Esophagus muscularis mucosa (tissue), 4 donors: ENCODE measurements at regions not wholly inside any gene's neighbourhood (a gene's known extent, or its start where the extent isn't known, plus 50 kb on each side); places are given as distances from the start of the nearest gene placed in this dataset.

ENCODE experiments used
- DNase-seq: peaks from one replicate; pipeline ENCODE4 v3.0.0-alpha.2; 2017; ENCODE audit errors: extremely low spot score
- H3K27ac ChIP-seq, 4 donors: fragments of 200-600 bp; sonication (generic); replicated peaks in 1 of 4; 1 replicate in 3 of 4; 2 replicates in 1 of 4; pipeline ENCODE4 v1.5.1; 2016 to 2019; ENCODE audit warnings: mild to moderate bottlenecking in 1 of 4
- H3K27me3 ChIP-seq, 4 donors: fragments of 200-600 bp; sonication (generic); one replicate each; pipeline versions ENCODE4 v1.5.1 to v1.6.0; 2016 to 2019
- H3K36me3 ChIP-seq, 4 donors: fragments of 200-600 bp; sonication (generic); one replicate each; pipeline ENCODE4 v1.5.1; 2016 to 2019
- H3K4me1 ChIP-seq, 4 donors: fragments of 200-600 bp; sonication (generic); one replicate each; pipeline ENCODE4 v1.5.1; 2016 to 2019
- H3K4me3 ChIP-seq, 4 donors: fragments of 200-600 bp; sonication (generic); 1 replicate in 2 of 4; 2 replicates in 2 of 4; pipeline ENCODE4 v1.5.1; 2016 to 2019; ENCODE audit warnings: mild to moderate bottlenecking in 4 of 4, moderate library complexity in 1 of 4
- H3K9me3 ChIP-seq, 4 donors: fragments of 200-600 bp; sonication (generic); 1 replicate in 3 of 4; 2 replicates in 1 of 4; pipeline ENCODE4 v1.5.1; 2016 to 2019
- CTCF ChIP-seq, 3 experiments: fragments of 200-600 bp in 2 of 3; fragments of 450-650 bp in 1 of 3; sonication (generic) in 2 of 3; IDR thresholded peaks; one replicate each; pipeline ENCODE4 v1.5.1; 2017 to 2019; ENCODE audit warnings: antibody characterized with exemption in 3 of 3, mild to moderate bottlenecking in 2 of 3, moderate library complexity in 1 of 3
- EP300 ChIP-seq: sonication (generic); formaldehyde crosslinking; IDR thresholded peaks from one replicate; pipeline ENCODE4 v1.6.1; 2017; ENCODE audit warnings: antibody characterized with exemption
- POLR2A ChIP-seq: fragments of 450-650 bp; IDR thresholded peaks from one replicate; pipeline ENCODE4 v1.6.1; 2017; ENCODE audit warnings: antibody characterized with exemption, moderate library complexity, mild to moderate bottlenecking, low read depth
- POLR2AphosphoS5 ChIP-seq, 2 donors: sonication (generic); formaldehyde crosslinking; IDR thresholded peaks; one replicate each; pipeline ENCODE4 v1.6.1; 2017; ENCODE audit warnings: antibody characterized with exemption in 2 of 2
- WGBS: methylation state at CpG from one replicate; pipeline ENCODE4 v1.1.5; 2018; 5-methylcytosine and 5-hydroxymethylcytosine counted together
- intact Hi-C: fragments of 100-400 bp; cut with DNase I; formaldehyde crosslinking; loops from one replicate; pipeline ENCODE4 v1.15.1; 2023

GRCh38 chr2:857937-858336 lies 92.7 kb upstream of the SNTG2 start:
- intact Hi-C loops, result no loop called here
- Histone ChIP-seq H3K9me3 (no peaks in the 10 kb centered on the region), H3K27ac (no peak overlapping the region), H3K36me3 (no peaks in the 10 kb centered on the region), H3K4me3 (no peak overlapping the region), H3K4me1 (no peaks in the 10 kb centered on the region), H3K27me3 (peaks cover 0 to 11% (median 0%) of the 10 kb centered on the region in 4 donors)
- 81% methylated on average over 6 of the region's 6 CpGs for WGBS
- no peak for DNase-seq
- TF ChIP-seq EP300, result no peak
- no peak for TF ChIP-seq CTCF (IDR thresholded peaks at IDR 0.05)
- no peak for TF ChIP-seq POLR2AphosphoS5 (IDR thresholded peaks at IDR 0.05)
- no peak for TF ChIP-seq POLR2A

DNA sequence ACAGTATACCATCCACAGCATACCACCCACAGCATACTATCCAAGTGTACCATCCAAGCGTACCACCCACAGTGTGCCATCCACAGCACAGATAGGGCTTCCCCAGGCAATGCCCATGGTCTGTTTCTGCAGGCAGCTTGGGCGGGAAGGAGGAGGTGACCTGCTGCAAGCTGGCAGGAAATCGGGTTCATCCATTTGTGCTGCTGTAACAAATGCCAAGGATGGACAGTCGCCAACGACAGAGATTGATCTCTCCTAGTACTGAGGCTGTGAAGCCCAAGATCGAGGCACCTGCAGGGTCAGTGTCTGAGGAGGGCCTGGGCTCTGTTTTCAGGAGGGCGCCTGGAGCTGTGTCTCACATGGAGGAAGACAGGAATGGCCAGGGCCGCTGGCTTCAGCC lies 93.6 kb upstream of the SNTG2 start:
- Histone ChIP-seq H3K36me3 (no peaks in the 10 kb centered on the region), H3K4me1 (no peaks in the 10 kb centered on the region), H3K4me3 (no peak overlapping the region), H3K9me3 (no peaks in the 10 kb centered on the region), H3K27ac (no peak overlapping the region), H3K27me3 (peaks cover 0 to 2% (median 0%) of the 10 kb centered on the region in 4 donors)
- 84% methylated on average over 8 of the region's 8 CpGs for WGBS
- TF ChIP-seq POLR2AphosphoS5 (IDR thresholded peaks at IDR 0.05) (no peak), CTCF (IDR thresholded peaks at IDR 0.05) (no peak), EP300 (no peak), POLR2A (no peak)
- intact Hi-C loops, result no loop called here
- no peak for DNase-seq

DNA sequence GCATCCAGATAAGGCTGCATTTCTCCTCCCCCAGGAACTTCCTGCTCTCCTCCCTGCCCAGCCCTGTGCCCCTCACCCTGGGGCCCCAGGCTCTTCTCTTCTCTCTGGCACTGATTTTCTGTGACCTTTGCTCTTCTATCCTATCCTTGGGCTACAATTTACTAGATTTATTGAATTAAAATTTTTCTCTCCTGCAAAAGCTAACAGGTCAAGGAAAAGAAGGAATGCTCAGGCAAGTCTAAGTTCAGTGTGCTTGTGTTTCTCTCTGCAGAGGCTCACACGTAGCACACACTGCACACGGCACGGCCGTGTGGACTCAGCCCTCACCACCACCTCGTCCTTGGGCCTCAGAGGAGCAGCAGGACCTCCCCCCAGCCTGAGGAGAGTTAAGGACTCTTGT lies 94.2 kb upstream of the SNTG2 start:
- Histone ChIP-seq H3K27me3 (no peaks in the 10 kb centered on the region), H3K4me1 (no peaks in the 10 kb centered on the region), H3K27ac (no peak overlapping the region), H3K9me3 (no peaks in the 10 kb centered on the region), H3K36me3 (no peaks in the 10 kb centered on the region), H3K4me3 (no peak overlapping the region)
- TF ChIP-seq CTCF (IDR thresholded peaks at IDR 0.05) (no peak), EP300 (no peak), POLR2AphosphoS5 (IDR thresholded peaks at IDR 0.05) (no peak), POLR2A (no peak)
- WGBS, result 80% methylated on average over 5 of the region's 5 CpGs
- DNase-seq, result no peak
- intact Hi-C loops, result no loop called here

GRCh38 chr2:856041-856440 lies 94.6 kb upstream of the SNTG2 start:
- TF ChIP-seq CTCF (IDR thresholded peaks at IDR 0.05) (no peak), EP300 (no peak), POLR2AphosphoS5 (IDR thresholded peaks at IDR 0.05) (no peak), POLR2A (no peak)
- Histone ChIP-seq H3K4me3 (no peak overlapping the region), H3K4me1 (no peaks in the 10 kb centered on the region), H3K36me3 (no peaks in the 10 kb centered on the region), H3K9me3 (no peaks in the 10 kb centered on the region), H3K27me3 (no peaks in the 10 kb centered on the region), H3K27ac (no peak overlapping the region)
- WGBS, result 67% methylated on average over 2 of the region's 2 CpGs
- intact Hi-C loops, result no loop called here
- DNase-seq, result no peak

DNA sequence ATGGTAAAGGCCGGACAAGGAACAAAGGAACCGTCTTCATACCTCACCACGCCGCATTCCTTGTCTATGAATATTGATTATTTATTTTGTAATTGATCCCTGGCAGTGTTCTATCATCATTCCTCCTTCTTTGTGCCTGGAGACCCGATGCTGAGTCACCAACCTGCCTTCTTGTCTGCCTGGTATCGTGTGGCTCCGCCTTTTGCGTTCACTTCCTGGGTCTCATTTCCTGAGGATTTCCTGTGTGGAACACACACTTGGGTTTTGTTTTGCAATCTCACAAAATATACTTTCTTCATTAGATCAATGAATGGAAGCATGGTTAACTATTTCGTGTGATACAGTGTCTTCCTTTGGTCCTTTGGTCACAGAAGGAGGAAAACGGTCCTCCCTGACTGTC lies 95.5 kb upstream of the SNTG2 start:
- no peaks in the 10 kb centered on the region for H3K9me3 ChIP-seq
- H3K27ac ChIP-seq, result no peak overlapping the region
- H3K36me3 ChIP-seq, result no peaks in the 10 kb centered on the region
- no peaks in the 10 kb centered on the region for H3K4me1 ChIP-seq
- H3K27me3 ChIP-seq, result no peaks in the 10 kb centered on the region
- no peak overlapping the region for H3K4me3 ChIP-seq
- TF ChIP-seq EP300 (no peak), CTCF (IDR thresholded peaks at IDR 0.05) (no peak), POLR2AphosphoS5 (IDR thresholded peaks at IDR 0.05) (no peak), POLR2A (no peak)
- DNase-seq, result no peak
- WGBS, result 77% methylated on average over 10 of the region's 10 CpGs
- intact Hi-C loops, result no loop called here
